ENCODE measurements at regions not wholly inside any gene's neighbourhood (a gene's known extent, or its start where the extent isn't known, plus 50 kb on each side); places are given as distances from the start of the nearest gene placed in this dataset.

- TF ChIP-seq, protein P1, sequence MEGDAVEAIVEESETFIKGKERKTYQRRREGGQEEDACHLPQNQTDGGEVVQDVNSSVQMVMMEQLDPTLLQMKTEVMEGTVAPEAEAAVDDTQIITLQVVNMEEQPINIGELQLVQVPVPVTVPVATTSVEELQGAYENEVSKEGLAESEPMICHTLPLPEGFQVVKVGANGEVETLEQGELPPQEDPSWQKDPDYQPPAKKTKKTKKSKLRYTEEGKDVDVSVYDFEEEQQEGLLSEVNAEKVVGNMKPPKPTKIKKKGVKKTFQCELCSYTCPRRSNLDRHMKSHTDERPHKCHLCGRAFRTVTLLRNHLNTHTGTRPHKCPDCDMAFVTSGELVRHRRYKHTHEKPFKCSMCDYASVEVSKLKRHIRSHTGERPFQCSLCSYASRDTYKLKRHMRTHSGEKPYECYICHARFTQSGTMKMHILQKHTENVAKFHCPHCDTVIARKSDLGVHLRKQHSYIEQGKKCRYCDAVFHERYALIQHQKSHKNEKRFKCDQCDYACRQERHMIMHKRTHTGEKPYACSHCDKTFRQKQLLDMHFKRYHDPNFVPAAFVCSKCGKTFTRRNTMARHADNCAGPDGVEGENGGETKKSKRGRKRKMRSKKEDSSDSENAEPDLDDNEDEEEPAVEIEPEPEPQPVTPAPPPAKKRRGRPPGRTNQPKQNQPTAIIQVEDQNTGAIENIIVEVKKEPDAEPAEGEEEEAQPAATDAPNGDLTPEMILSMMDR (IDR thresholded peaks at IDR 0.05; ENCODE audit: low read depth, low read length, missing control alignments) = peak; percentile 8
- H3K4me3 ChIP-seq (replicated peaks; ENCODE audit: low read depth, low read length) = no peak overlapping the region
- no peak for DNase-seq (ENCODE audit: extremely low read depth, low read depth)
Observed at GRCh38 chr5:166341740-166342337, 1949.6 kb upstream of the WWC1 start.

- no peak overlapping the region for H3K4me3 ChIP-seq (replicated peaks; ENCODE audit: low read depth, low read length)
- TF ChIP-seq, protein P1 (IDR thresholded peaks at IDR 0.05; ENCODE audit: low read depth, low read length, missing control alignments) = no peak
- no peak for DNase-seq (ENCODE audit: extremely low read depth, low read depth)
Observed at GRCh38 chr5:166342402-166342801, 1949.0 kb upstream of the WWC1 start.

- no peak overlapping the region for H3K4me3 ChIP-seq (replicated peaks; ENCODE audit: low read depth, low read length)
- DNase-seq (ENCODE audit: extremely low read depth, low read depth) = no peak
- TF ChIP-seq, protein P1 (IDR thresholded peaks at IDR 0.05; ENCODE audit: low read depth, low read length, missing control alignments) = no peak
Observed at GRCh38 chr5:166346726-166347374, 1944.6 kb upstream of the WWC1 start.

DNA sequence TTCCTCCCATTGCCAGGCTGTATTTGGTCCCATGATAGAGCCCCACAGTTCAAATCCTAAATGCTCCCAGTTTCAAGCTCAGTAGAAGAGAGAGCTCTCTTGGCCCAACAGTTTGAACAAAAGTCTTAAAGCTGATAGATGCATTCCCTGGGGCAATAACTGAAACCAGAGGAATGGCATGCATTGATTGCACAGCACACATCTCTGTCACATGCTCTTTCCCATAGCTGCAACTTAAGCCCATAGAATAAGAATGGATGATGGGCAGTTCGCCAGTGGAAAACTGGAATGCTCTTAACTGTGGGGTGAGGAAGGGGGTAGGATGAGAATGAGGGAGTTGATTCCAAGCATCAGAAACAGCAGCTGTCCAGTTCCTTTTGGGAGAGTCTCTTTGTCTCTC is 1942.4 kb upstream of the WWC1 start:
- TF ChIP-seq, protein P1 (IDR thresholded peaks at IDR 0.05; ENCODE audit: low read depth, low read length, missing control alignments) = no peak
- H3K4me3 ChIP-seq (replicated peaks; ENCODE audit: low read depth, low read length) = no peak overlapping the region
- DNase-seq (ENCODE audit: extremely low read depth, low read depth) = no peak

DNA sequence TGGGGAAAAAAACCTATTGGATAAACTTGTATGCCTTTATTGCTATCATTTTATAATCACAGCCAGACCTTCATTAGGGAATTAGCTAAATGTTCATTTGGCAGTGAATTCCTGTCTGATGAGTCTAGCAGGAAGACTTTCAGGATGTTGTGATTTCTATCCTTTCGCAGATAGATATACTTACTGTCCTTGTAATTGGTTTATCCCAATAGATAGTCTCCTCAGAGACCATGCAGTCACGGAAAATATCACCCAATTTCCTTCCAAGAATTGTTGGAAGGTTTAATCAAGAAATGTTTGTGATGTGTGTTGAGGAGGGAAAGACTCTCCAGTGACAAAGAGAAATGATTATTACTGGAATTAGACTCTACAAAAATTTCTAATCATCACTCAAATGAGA is 1937.9 kb upstream of the WWC1 start:
- no peak for DNase-seq (ENCODE audit: extremely low read depth, low read depth)
- TF ChIP-seq, protein P1 (IDR thresholded peaks at IDR 0.05; ENCODE audit: low read depth, low read length, missing control alignments) = no peak
- no peak overlapping the region for H3K4me3 ChIP-seq (replicated peaks; ENCODE audit: low read depth, low read length)

DNA sequence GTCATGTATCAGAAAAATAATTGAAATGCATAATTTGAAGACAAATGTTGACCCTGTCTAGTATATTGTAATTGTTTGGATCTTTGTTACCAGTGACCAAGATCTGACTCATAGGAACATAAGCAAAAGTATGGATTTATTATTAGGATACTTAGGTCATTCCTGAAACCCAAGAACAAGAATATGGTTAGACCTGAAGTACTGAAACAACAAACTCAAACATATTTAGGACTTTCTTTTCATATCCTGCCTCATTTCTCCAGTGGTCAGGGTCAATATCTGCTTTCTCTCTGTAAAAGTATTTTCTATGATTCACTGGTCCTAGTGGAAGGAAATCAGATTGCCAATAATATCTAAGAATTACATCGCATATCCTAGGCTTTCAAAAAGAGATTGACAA is 1937.1 kb upstream of the WWC1 start:
- DNase-seq (ENCODE audit: extremely low read depth, low read depth) = no peak
- H3K4me3 ChIP-seq (replicated peaks; ENCODE audit: low read depth, low read length) = no peak overlapping the region
- TF ChIP-seq, protein P1 (IDR thresholded peaks at IDR 0.05; ENCODE audit: low read depth, low read length, missing control alignments) = no peak
